ENCODE measurements at regions not wholly inside any gene's neighbourhood (a gene's known extent, or its start where the extent isn't known, plus 50 kb on each side); places are given as distances from the start of the nearest gene placed in this dataset.

GRCh38 chr6:110537208-110538123 lies 61.1 kb upstream of the SLC22A16 start:
- peak; percentile 52 to 57 for DNase-seq

- no peak for DNase-seq
Measured at GRCh38 chr6:110534731-110535492, 58.5 kb upstream of the SLC22A16 start.

GRCh38 chr6:110532431-110532830 lies 56.0 kb upstream of the SLC22A16 start:
- DNase-seq: no peak

DNA sequence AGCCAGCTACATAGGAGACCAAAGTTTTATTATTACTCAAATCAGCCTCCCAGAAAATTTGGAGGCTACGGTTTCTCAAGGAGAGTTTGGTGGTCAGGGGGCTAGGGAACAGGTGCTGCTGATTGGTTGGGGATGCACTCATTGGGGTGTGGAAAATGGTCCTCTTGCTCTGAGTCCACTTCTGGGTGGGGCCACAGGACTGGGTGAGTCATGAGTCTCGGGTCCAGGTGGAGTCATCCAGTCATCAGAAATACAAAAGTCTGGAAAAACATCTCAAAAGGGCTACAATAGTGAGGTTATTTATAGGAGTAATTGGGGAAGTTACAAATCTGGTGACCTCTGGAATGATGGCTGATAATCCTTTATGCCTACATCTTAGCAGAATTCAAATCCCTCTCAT lies 54.3 kb upstream of the SLC22A16 start:
- no peak for DNase-seq

DNA sequence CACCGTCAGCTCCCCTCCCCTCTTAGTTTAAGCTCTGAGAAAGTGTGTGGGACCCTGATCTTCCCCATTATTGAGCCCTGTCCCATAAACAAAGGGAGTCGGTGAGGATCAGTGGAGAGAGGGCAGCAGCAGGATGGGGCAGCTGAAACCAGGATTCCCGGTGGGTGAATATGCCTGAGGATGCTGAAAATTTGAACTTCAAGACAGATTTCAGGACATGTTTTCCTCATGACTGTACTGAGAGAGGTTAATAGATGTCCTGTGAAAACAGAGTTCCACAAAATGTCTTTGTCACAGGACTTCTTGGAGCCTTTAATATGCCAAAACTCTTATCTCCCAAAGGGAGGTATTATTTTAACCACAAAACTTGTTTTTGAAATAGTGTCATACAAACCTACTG lies 53.5 kb upstream of the SLC22A16 start:
- no peak for DNase-seq

GRCh38 chr6:110529355-110529754 lies 52.9 kb upstream of the SLC22A16 start:
- DNase-seq: peak; percentile 81 to 90

DNA sequence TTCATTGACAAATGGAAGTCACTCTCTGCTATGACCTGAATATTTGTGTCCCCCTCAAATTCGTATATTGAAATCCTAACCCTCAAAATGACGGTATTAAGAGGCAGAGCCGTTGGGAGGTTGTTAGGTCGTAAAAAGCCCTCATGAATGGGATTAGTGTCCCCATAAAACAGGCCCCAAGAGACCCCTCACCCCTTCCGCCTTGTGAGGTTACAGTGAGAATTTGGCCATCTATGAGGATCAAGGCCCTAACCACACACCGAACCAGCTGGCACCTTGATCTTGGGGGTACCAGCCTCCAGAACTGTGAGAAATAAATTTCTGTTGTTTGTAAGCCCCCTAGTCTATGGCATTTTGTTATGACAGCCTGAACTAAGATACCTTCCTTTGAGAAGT lies 52.5 kb upstream of the SLC22A16 start:
- no peak for DNase-seq

GRCh38 chr6:110528101-110528929 lies 51.9 kb upstream of the SLC22A16 start:
- peak; percentile 81 to 86 for DNase-seq

GRCh38 chr6:110527516-110527915 lies 51.1 kb upstream of the SLC22A16 start:
- DNase-seq: no peak

DNA sequence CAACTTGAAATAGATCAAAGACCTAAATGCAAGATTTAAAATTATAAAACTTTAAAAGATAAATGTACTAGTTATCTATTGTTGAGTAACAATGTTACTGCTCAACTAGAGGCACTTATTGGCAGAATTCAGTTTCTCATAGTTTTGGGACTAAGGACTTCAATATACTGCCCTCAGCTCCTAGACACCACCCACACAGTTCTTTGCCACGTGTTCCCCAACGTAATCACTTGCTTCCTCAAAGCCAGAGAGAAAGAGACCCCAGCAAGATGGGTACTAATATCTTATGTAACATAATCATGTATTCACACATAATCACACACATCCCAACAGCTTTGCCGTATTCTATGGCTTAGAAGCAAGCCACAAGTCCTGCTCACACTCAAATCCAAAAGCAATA lies 50.3 kb upstream of the SLC22A16 start:
- no peak for DNase-seq
